Erythroblast (primary cell): ENCODE measurements at regions not wholly inside any gene's neighbourhood (a gene's known extent, or its start where the extent isn't known, plus 50 kb on each side); places are given as distances from the start of the nearest gene placed in this dataset.

Experiments used
- GATA1 ChIP-seq: IDR thresholded peaks from 2 replicates; pipeline ENCODE4 v1.6.1; 2011; ENCODE audit warnings: low read depth, mild to moderate bottlenecking, control low read depth, low read length, moderate library complexity
- POLR2A ChIP-seq: IDR thresholded peaks from 2 replicates; pipeline ENCODE4 v1.6.1; 2011; ENCODE audit warnings: mild to moderate bottlenecking, low read length

GRCh38 chr3:96430079-96430478 lies 384.3 kb upstream of the EPHA6 start:
- TF ChIP-seq POLR2A (no peak), GATA1 (no peak)
